DMS53 treated with DMSO at 0.1 percent for 48 hours (cell line): ENCODE measurements at regions not wholly inside any gene's neighbourhood (a gene's known extent, or its start where the extent isn't known, plus 50 kb on each side); places are given as distances from the start of the nearest gene placed in this dataset.
A peak's percentile ranks its signal among the peaks of the same experiment; 100 is the strongest.

Source experiments
- DNase-seq: peaks from one replicate; lab custom pipeline; 2025; ENCODE audit not compliant: unreplicated experiment; lab: John Stamatoyannopoulos, UW

- DNase-seq = no peak
Observed at GRCh38 chr4:149927514-149927913, 111.9 kb upstream of the IQCM start.

DNA sequence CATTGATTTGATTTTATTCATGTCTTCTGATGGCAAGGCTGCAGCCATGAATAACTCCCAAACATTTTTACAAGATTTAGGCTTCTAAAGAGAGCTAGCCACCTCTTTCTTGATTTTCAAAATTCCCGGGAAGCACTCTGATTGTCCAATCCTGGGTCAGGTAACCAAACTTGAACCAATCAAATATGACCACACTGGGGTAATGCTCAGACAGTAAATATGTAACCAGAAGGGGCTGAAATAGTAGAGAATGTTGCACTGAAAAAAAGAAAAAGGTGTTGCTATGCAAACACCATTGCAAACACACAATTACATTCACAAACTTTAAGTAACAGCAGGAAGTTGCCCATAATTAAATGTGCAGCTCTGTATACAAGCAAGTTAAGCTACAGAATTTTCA is 112.9 kb upstream of the IQCM start:
- DNase-seq = no peak

GRCh38 chr4:149931431-149931830 is 115.8 kb upstream of the IQCM start:
- no peak for DNase-seq

DNA sequence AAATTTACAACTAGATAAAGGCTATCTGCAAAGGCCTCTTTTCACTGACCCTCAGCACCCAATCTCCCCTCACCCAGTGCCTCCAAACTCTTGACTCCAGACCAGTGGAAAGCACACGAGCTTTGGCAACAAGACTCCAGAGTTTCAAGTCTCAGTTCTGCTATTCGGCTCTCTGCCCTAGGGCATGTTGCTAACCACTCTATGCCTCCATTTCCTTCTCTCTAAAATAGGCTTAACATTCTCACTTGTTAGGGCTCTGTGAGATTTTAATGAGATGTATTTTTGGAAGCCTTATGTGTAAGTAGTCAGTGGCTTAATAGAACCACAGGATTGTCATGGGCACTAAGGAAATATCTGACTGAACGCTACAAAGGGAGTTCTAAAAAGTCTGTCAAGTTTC is 116.5 kb upstream of the IQCM start:
- DNase-seq = no peak

DNA sequence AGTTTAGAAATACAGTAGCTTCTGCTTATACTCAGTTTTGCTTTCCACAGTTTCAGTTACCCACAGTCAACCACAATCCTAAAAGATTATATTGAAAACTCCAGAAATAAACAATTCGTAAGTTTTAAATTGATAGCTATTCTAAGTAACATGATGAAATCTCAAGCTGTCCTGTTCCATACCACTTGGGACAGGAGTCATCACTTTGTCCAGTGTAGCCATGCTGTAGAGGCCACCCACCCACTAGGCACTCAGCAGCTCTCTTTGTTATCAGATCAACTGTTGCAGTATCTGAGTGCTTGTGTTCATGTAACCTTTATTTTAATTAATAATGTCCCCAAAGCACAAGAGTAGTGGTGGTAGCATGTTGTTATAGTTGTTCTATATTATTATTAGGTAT is 117.5 kb upstream of the IQCM start:
- DNase-seq = no peak

GRCh38 chr4:149933883-149934282 is 118.2 kb upstream of the IQCM start:
- no peak for DNase-seq

- DNase-seq = no peak
Observed at GRCh38 chr4:149949381-149949780, 128.9 kb upstream of the DCLK2 start.

GRCh38 chr4:149951152-149951900 is 126.9 kb upstream of the DCLK2 start:
- DNase-seq = no peak

DNA sequence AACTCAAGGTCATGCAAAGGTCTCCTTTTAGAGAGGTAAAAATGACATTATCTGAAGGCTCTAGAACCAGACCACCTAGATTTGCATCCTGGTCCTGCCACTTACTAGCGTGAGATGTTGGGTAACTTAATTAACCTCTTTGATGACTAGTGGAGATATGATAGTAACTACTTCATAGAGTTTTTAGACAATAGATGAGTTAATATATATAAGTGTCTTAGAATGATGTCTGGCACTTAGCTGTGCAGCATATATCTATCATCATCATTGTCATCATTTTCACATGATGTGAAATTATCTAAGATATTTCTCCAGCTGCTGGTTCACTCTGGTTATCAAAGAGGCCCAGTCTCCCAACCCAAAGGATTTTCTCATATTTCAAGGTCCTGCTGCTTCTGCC is 126.1 kb upstream of the DCLK2 start:
- no peak for DNase-seq

GRCh38 chr4:149952716-149953115 is 125.5 kb upstream of the DCLK2 start:
- DNase-seq = no peak

DNA sequence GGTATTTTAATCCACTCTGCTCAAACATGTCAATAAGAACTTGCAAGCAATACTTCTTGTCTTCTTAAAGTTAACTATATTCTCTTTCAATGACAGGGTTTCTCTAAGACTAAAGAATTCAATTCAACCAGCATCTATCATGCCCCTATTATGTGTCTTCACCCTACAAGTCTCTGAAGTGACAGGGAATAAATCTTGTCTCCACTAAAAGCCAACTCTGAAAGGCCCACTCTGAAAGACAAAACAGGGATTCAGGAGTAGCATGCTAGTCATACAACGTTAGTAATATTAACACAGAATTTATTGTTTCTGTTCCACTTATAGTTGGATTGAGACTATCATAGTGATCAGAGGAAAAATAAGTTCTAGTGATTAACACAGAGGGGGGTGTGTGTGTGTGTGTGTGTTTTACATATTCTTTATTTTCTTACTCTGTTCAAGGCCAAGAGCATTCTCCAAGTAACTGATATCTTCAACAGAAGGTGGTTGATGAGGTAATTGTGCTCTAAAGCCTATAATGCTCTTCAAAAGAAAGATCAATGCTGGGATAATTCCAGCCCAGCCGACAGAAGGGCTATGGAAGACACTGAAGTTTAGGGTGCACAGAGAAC is 122.4 kb upstream of the DCLK2 start:
- no peak for DNase-seq

GRCh38 chr4:149956678-149957077 is 121.6 kb upstream of the DCLK2 start:
- DNase-seq = no peak

DNA sequence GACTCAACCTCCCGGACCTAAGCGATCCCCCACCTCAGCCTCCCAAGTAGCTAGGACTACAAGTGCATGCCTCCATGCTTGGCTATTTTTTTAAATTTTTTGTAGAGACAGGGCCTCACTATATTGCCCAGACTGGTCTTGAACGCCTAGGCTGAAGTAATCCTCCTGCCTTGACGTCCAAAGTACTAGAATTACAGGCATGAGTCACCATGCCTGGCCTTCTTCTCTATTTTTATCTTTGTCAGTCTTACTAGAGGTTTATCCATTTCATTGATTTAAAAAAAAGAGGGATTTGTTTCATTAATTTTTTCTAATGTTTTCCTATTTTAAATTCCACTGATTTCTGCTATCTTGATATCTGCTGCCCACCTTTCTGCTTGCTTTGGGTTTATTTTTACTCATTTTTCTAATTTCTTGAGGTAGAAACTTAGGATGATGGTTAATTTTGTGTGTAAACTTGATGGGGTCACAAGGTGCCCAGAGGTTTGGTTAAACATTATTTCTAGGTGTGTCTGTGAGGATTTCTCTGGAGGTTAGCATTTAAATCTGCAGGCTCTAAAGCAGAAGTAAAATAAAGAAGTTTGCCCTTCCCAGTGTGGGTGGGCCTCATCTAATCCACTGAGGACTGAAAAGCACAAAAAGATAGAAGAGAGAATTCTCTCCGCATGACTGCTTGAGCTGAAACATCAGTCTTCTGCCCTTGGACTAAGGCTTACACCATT is 116.2 kb upstream of the DCLK2 start:
- DNase-seq = no peak

- no peak for DNase-seq
Observed at GRCh38 chr4:149964001-149964796, 114.0 kb upstream of the DCLK2 start.

DNA sequence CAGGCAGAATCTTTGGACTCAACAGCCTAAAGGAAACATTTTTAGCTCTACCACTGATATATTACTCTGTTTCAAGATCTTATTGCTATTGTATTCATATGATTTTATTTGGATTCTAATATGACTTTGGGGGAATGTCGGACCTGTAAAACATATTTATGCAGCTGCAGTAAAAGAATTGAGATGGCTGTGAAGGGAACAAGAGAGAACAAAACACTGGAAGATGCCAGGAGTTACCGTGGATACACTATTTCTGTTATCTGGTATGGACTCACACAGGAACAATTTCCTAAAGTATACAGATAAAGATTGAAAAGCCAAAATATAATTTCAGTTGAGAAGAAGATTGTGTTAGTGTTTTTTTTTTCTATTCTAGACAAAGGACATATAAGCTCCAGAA is 113.0 kb upstream of the DCLK2 start:
- no peak for DNase-seq

- DNase-seq = no peak
Observed at GRCh38 chr4:149972407-149972806, 105.8 kb upstream of the DCLK2 start.

GRCh38 chr4:149973181-149973580 is 105.1 kb upstream of the DCLK2 start:
- DNase-seq = no peak

- no peak for DNase-seq
Observed at GRCh38 chr4:149975172-149975571, 103.1 kb upstream of the DCLK2 start.

- DNase-seq = no peak
Observed at GRCh38 chr4:149980121-149980682, 98.0 kb upstream of the DCLK2 start.

- DNase-seq = peak; percentile 34
Observed at GRCh38 chr4:149980941-149981340, 97.3 kb upstream of the DCLK2 start.

GRCh38 chr4:149983401-149983800 is 94.8 kb upstream of the DCLK2 start:
- DNase-seq = no peak
